B cell (primary cell): ENCODE measurements at regions not wholly inside any gene's neighbourhood (a gene's known extent, or its start where the extent isn't known, plus 50 kb on each side); places are given as distances from the start of the nearest gene placed in this dataset.

Source experiments
- ATAC-seq: fragments of 200-7000 bp; cut with Tn5 transposase; one replicate; pipeline ENCODE4 v1.10.0; 2021; ENCODE audit warnings: low read depth, mild to moderate bottlenecking, moderate number of reproducible peaks, moderate library complexity
- CTCF ChIA-PET: fragments of 350-600 bp; sonication (Branson Sonifier 250); formaldehyde crosslinking; loops from one replicate; lab custom pipeline; 2021; ENCODE audit warnings: antibody characterized with exemption, inconsistent platforms; lab: Charles Lee
- POLR2A ChIA-PET: fragments of 350-600 bp; sonication (Branson Sonifier 250); formaldehyde crosslinking; loops from one replicate; lab custom pipeline; 2021; ENCODE audit warnings: antibody characterized with exemption; lab: Charles Lee
- DNase-seq: peaks from one replicate; pipeline ENCODE4 v3.0.0; 2013
- H2AFZ ChIP-seq: 2 replicates; pipeline ENCODE4 v1.6.1; 2012; ENCODE audit warnings: mild to moderate bottlenecking, low read depth, low read length; ENCODE audit not compliant: insufficient read depth, poor library complexity, severe bottlenecking
- H3K27ac ChIP-seq, 2 donors: 1 replicate in 1 of 2; 2 replicates in 1 of 2; pipeline ENCODE4 v1.5.1; 2012 to 2013; ENCODE audit warnings: low read length in 2 of 2, mild to moderate bottlenecking in 2 of 2, moderate library complexity in 1 of 2
- H3K27me3 ChIP-seq, 4 experiments: fragments of 200-600 bp in 1 of 4; sonication (generic) in 1 of 4; replicated peaks in 1 of 4; 1 replicate in 2 of 4; 2 replicates in 2 of 4; pipeline versions ENCODE4 v1.6.1 to v1.7.0; 2013 to 2016; ENCODE audit warnings: low read length in 3 of 4, mild to moderate bottlenecking in 2 of 4, mixed read lengths in 1 of 4, moderate library complexity in 1 of 4; ENCODE audit not compliant: insufficient read depth in 4 of 4, control insufficient read depth in 3 of 4; ENCODE audit errors: control extremely low read depth in 1 of 4
- H3K36me3 ChIP-seq, 2 experiments: replicated peaks in 1 of 2; 1 replicate in 1 of 2; 2 replicates in 1 of 2; pipeline versions ENCODE4 v1.6.1 to v1.7.1; 2013; ENCODE audit warnings: low read length in 1 of 2; ENCODE audit not compliant: insufficient read depth in 2 of 2, control insufficient read depth in 1 of 2; ENCODE audit errors: control extremely low read depth in 1 of 2, extremely low read depth in 1 of 2
- H3K4me1 ChIP-seq, 2 donors: fragments of 200-600 bp in 1 of 2; sonication (generic) in 1 of 2; 1 replicate in 1 of 2; 2 replicates in 1 of 2; pipeline versions ENCODE4 v1.5.1 to v1.6.1; 2013 to 2017; ENCODE audit warnings: low read length in 2 of 2; ENCODE audit not compliant: control insufficient read depth in 2 of 2, insufficient read depth in 2 of 2
- H3K4me2 ChIP-seq: replicated peaks from 2 replicates; pipeline ENCODE3; 2012; ENCODE audit warnings: mild to moderate bottlenecking, low read depth, low read length; ENCODE audit not compliant: poor library complexity, severe bottlenecking
- H3K4me3 ChIP-seq, 5 experiments: fragments of 200-600 bp in 1 of 5; sonication (generic) in 1 of 5; 1 replicate in 3 of 5; 2 replicates in 2 of 5; pipeline versions ENCODE4 v1.5.1 to v1.7.0; 2011 to 2016; ENCODE audit warnings: low read length in 4 of 5, mild to moderate bottlenecking in 4 of 5, low read depth in 2 of 5, control low read depth in 1 of 5, moderate library complexity in 1 of 5; ENCODE audit not compliant: insufficient read depth in 1 of 5; ENCODE audit errors: control extremely low read depth in 1 of 5, extremely low read depth in 1 of 5
- H3K79me2 ChIP-seq: fragments of 200-600 bp; sonication (generic); one replicate; pipeline ENCODE4 v1.6.0; 2016; ENCODE audit warnings: low read length; ENCODE audit not compliant: control insufficient read depth, insufficient read depth
- H3K9ac ChIP-seq: fragments of 200-600 bp; sonication (generic); 2 replicates; pipeline ENCODE4 v1.6.1; 2017; ENCODE audit warnings: mild to moderate bottlenecking, low read length, moderate library complexity
- H3K9me3 ChIP-seq, 3 donors: one replicate each; pipeline versions ENCODE4 v1.6.1 to v1.7.1; 2013; ENCODE audit warnings: low read length in 2 of 3; ENCODE audit not compliant: control insufficient read depth in 2 of 3, insufficient read depth in 1 of 3; ENCODE audit errors: control extremely low read depth in 1 of 3
- H4K20me1 ChIP-seq: 2 replicates; pipeline ENCODE4 v1.6.0; 2012; ENCODE audit warnings: mild to moderate bottlenecking, low read length; ENCODE audit not compliant: insufficient read depth, control insufficient read depth, poor library complexity, severe bottlenecking
- H3K27ac Mint-ChIP-seq: one replicate; pipeline ENCODE4 v1.8.0; 2021; ENCODE audit warnings: mixed read lengths
- H3K27me3 Mint-ChIP-seq: one replicate; pipeline ENCODE4 v1.8.0; 2021; ENCODE audit warnings: mixed read lengths
- H3K4me1 Mint-ChIP-seq: one replicate; pipeline ENCODE4 v1.8.0; 2021; ENCODE audit warnings: mixed read lengths
- H3K4me3 Mint-ChIP-seq: one replicate; pipeline ENCODE4 v1.8.0; 2021; ENCODE audit warnings: mixed read lengths
- H3K9me3 Mint-ChIP-seq: one replicate; pipeline ENCODE4 v1.8.0; 2022; ENCODE audit warnings: mixed read lengths; ENCODE audit not compliant: insufficient read depth
- CTCF ChIP-seq: fragments of 200-600 bp; IDR thresholded peaks from one replicate; pipeline ENCODE4 v1.8.0; 2022; ENCODE audit warnings: antibody characterized with exemption, mild to moderate bottlenecking
- EZH2 ChIP-seq: IDR thresholded peaks from 2 replicates; pipeline ENCODE4 v1.6.1; 2012; ENCODE audit warnings: borderline replicate concordance, low read depth, mild to moderate bottlenecking, moderate library complexity, low read length; ENCODE audit not compliant: insufficient read depth, poor library complexity, severe bottlenecking
- WGBS: methylation state at CpG from one replicate; pipeline ENCODE4 v1.1.5; 2013; ENCODE audit warnings: missing lambda C conversion rate; ENCODE audit not compliant: insufficient coverage; 5-methylcytosine and 5-hydroxymethylcytosine counted together
- intact Hi-C: fragments of 100-400 bp; cut with micrococcal nuclease; formaldehyde crosslinking; loops from one replicate; pipeline ENCODE4 v1.10.0; 2022

DNA sequence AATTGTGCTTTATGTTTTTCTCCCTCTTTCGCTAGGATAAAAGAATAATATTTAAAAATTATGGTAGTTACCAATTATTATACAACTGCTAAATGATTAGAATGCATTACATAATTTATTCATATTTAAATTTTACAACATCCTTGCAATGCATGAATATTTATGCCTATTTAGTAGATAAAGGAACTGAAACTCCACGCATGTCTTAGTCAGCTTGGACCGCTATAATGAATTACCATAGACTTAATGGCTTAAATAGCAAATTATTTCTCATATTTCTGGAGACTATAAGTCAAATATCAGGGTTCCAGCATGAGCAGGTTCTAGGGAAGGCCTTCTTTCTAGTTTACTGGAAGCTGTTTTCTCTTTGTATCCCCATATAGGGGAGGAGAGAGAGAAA is 1555.4 kb upstream of the ADGRL3 start:
- H3K79me2 ChIP-seq: no peaks in the 10 kb centered on the region
- CTCF ChIA-PET: no interaction called here
- no peak overlapping the region for H3K27ac Mint-ChIP-seq
- no peak overlapping the region for H3K9ac ChIP-seq
- H3K4me1 ChIP-seq: no peaks in the 10 kb centered on the region
- no peak overlapping the region for H2AFZ ChIP-seq
- no peak overlapping the region for H3K4me3 ChIP-seq
- no peaks in the 10 kb centered on the region for H3K4me1 Mint-ChIP-seq
- no CpG with 5 or more reads among the region's 3 CpGs for WGBS
- H3K36me3 ChIP-seq: no peaks in the 10 kb centered on the region
- no peak for DNase-seq
- H4K20me1 ChIP-seq: no peaks in the 10 kb centered on the region
- intact Hi-C loops: no loop called here
- H3K4me2 ChIP-seq: no peak overlapping the region
- no peaks in the 10 kb centered on the region for H3K9me3 ChIP-seq
- peaks cover 2% of the 10 kb centered on the region for H3K9me3 Mint-ChIP-seq
- TF ChIP-seq EZH2: no peak
- no peak for TF ChIP-seq CTCF
- POLR2A ChIA-PET: no interaction called here
- ATAC-seq: no peak
- H3K27ac ChIP-seq: no peak overlapping the region
- H3K4me3 Mint-ChIP-seq: no peak overlapping the region
- no peaks in the 10 kb centered on the region for H3K27me3 ChIP-seq
- no peaks in the 10 kb centered on the region for H3K27me3 Mint-ChIP-seq

DNA sequence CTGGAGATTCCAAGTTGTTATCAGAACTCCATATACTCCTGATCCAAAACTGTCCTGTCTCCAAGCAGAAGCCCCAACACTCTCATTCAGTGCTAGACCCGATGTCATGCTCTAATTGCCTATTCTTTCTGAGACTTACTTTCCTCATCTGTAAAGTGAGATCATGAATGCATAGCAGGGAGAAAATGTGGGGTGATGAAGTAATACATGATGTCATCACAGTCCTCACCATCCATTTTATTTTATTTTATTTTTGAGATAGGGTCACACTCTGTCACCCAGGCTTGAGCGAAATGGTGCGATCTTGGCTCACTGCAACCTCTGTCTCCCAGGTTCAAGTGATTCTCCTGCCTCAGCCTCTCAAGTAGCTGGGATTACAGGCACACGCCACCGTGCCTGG is 1554.0 kb upstream of the ADGRL3 start:
- no peaks in the 10 kb centered on the region for H4K20me1 ChIP-seq
- ChIA-PET CTCF (no interaction called here), POLR2A (no interaction called here)
- TF ChIP-seq CTCF: no peak
- no peak for TF ChIP-seq EZH2
- H3K9me3 ChIP-seq: no peaks in the 10 kb centered on the region
- H3K4me1 ChIP-seq: no peaks in the 10 kb centered on the region
- H3K36me3 ChIP-seq: no peaks in the 10 kb centered on the region
- intact Hi-C loops: no loop called here
- H3K4me3 ChIP-seq: no peak overlapping the region
- Mint-ChIP-seq H3K27ac (no peak overlapping the region), H3K27me3 (no peaks in the 10 kb centered on the region), H3K4me3 (no peak overlapping the region), H3K4me1 (no peaks in the 10 kb centered on the region), H3K9me3 (peaks cover 2% of the 10 kb centered on the region)
- no peak overlapping the region for H3K4me2 ChIP-seq
- no peak for DNase-seq
- WGBS: 100% methylated on average over 4 of the region's 5 CpGs
- H3K27me3 ChIP-seq: no peaks in the 10 kb centered on the region
- ATAC-seq: no peak
- H3K27ac ChIP-seq: no peak overlapping the region
- no peaks in the 10 kb centered on the region for H3K79me2 ChIP-seq
- H3K9ac ChIP-seq: no peak overlapping the region
- H2AFZ ChIP-seq: no peak overlapping the region
